ENCODE measurements at regions not wholly inside any gene's neighbourhood (a gene's known extent, or its start where the extent isn't known, plus 50 kb on each side); places are given as distances from the start of the nearest gene placed in this dataset.

DNA sequence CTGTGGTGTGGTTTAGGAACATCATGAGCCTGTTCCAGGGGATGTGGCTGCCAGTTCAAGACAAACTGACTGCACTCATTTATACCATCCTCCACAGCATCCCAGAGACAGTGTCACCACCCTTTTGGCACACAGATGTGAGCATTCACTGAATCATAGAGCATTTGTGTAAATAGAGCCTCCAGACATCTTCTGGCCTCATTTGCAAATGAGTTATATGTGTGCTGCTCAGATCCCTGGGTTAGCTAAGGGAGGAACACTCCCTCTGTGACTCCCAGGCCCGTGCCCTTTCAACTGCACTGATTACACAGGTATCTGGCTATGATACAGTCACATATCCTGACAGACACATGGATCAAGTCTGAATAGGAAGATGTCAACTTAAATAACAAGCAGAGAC, 351.5 kb upstream of the PLD5 start:
- H3K27me3 Mint-ChIP-seq (ENCODE audit: low read depth in 3 of 3): no peaks in the 10 kb centered on the region
- Histone ChIP-seq H3K27ac (ENCODE audit: low read depth in 1 of 2, low read length in 2 of 2) (no peak overlapping the region), H4K20me1 (ENCODE audit: insufficient read depth, low read length) (no peaks in the 10 kb centered on the region), H3K36me3 (replicated peaks in 1 of 2; ENCODE audit: control insufficient read depth in 1 of 2, insufficient read depth in 2 of 2, low read length in 2 of 2) (no peaks in the 10 kb centered on the region), H2AFZ (ENCODE audit: insufficient read depth, low read depth, low read length, poor library complexity, severe bottlenecking) (no peak overlapping the region), H3K4me3 (replicated peaks in 1 of 3; ENCODE audit: low read depth in 2 of 3, low read length in 3 of 3) (no peak overlapping the region), H3K9ac (ENCODE audit: insufficient read depth, low read length, poor library complexity, severe bottlenecking) (no peak overlapping the region), H3K27me3 (ENCODE audit: control insufficient read depth in 2 of 2, insufficient read depth in 2 of 2, low read length in 2 of 2) (no peaks in the 10 kb centered on the region), H3K4me2 (replicated peaks; ENCODE audit: extremely low read depth, low read length, poor library complexity, severe bottlenecking) (no peak overlapping the region), H3K4me1 (ENCODE audit: control insufficient read depth in 1 of 2, insufficient read depth in 2 of 2, low read length in 2 of 2) (no peaks in the 10 kb centered on the region), H3K9me3 (replicated peaks in 1 of 2; ENCODE audit: control insufficient read depth in 1 of 2, insufficient read depth in 1 of 2, low read length in 2 of 2) (no peaks in the 10 kb centered on the region), H3K79me2 (ENCODE audit: insufficient read depth, low read length) (no peaks in the 10 kb centered on the region)
- WGBS (ENCODE audit: insufficient coverage): 80% methylated on average over 1 of the region's 1 CpG
- H3K36me3 Mint-ChIP-seq: no peaks in the 10 kb centered on the region
- H3K9me3 Mint-ChIP-seq: peaks cover 0 to 1% (median 0%) of the 10 kb centered on the region in 7 donors
- no peak overlapping the region for H3K27ac Mint-ChIP-seq
- TF ChIP-seq, protein P1, sequence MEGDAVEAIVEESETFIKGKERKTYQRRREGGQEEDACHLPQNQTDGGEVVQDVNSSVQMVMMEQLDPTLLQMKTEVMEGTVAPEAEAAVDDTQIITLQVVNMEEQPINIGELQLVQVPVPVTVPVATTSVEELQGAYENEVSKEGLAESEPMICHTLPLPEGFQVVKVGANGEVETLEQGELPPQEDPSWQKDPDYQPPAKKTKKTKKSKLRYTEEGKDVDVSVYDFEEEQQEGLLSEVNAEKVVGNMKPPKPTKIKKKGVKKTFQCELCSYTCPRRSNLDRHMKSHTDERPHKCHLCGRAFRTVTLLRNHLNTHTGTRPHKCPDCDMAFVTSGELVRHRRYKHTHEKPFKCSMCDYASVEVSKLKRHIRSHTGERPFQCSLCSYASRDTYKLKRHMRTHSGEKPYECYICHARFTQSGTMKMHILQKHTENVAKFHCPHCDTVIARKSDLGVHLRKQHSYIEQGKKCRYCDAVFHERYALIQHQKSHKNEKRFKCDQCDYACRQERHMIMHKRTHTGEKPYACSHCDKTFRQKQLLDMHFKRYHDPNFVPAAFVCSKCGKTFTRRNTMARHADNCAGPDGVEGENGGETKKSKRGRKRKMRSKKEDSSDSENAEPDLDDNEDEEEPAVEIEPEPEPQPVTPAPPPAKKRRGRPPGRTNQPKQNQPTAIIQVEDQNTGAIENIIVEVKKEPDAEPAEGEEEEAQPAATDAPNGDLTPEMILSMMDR (IDR thresholded peaks at IDR 0.05): no peak
- no peak overlapping the region for H3K4me3 Mint-ChIP-seq
- intact Hi-C loops (cut with micrococcal nuclease): no loop called here
- no peaks in the 10 kb centered on the region for H3K4me1 Mint-ChIP-seq
- DNase-seq: no peak

DNA sequence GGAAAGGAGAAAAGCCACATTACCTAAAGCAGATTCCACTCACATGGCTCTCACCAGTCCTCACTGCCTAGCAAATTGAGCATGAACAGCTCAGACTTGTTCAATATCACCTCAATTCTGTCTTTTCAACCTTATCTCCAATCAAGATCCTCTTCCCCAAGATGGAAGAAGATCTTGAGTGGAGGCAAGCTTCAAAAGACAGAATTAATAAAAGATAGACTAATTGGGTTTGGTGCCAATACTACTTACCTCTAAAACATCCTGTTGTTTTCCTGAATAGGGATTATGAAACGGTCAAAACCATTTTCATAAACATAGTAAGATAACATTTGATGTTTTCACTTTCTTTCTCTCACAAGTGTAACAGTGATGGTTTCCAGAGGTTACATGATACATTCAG, 349.2 kb upstream of the PLD5 start:
- Mint-ChIP-seq H3K27ac (no peak overlapping the region), H3K9me3 (peaks cover 0 to 5% (median 0%) of the 10 kb centered on the region in 7 donors), H3K4me1 (no peaks in the 10 kb centered on the region), H3K36me3 (no peaks in the 10 kb centered on the region), H3K27me3 (ENCODE audit: low read depth in 3 of 3) (no peaks in the 10 kb centered on the region), H3K4me3 (no peak overlapping the region)
- H3K4me2 ChIP-seq (replicated peaks; ENCODE audit: extremely low read depth, low read length, poor library complexity, severe bottlenecking): no peak overlapping the region
- no peaks in the 10 kb centered on the region for H3K27me3 ChIP-seq (ENCODE audit: control insufficient read depth in 2 of 2, insufficient read depth in 2 of 2, low read length in 2 of 2)
- TF ChIP-seq, protein P1 (IDR thresholded peaks at IDR 0.05): no peak
- no peak for DNase-seq
- no peaks in the 10 kb centered on the region for H3K36me3 ChIP-seq (replicated peaks in 1 of 2; ENCODE audit: control insufficient read depth in 1 of 2, insufficient read depth in 2 of 2, low read length in 2 of 2)
- no peak overlapping the region for H3K4me3 ChIP-seq (replicated peaks in 1 of 3; ENCODE audit: low read depth in 2 of 3, low read length in 3 of 3)
- H3K4me1 ChIP-seq (ENCODE audit: control insufficient read depth in 1 of 2, insufficient read depth in 2 of 2, low read length in 2 of 2): no peaks in the 10 kb centered on the region
- WGBS (ENCODE audit: insufficient coverage): no CpG with 5 or more reads among the region's 1 CpG
- no peak overlapping the region for H3K9ac ChIP-seq (ENCODE audit: insufficient read depth, low read length, poor library complexity, severe bottlenecking)
- H4K20me1 ChIP-seq (ENCODE audit: insufficient read depth, low read length): no peaks in the 10 kb centered on the region
- H2AFZ ChIP-seq (ENCODE audit: insufficient read depth, low read depth, low read length, poor library complexity, severe bottlenecking): no peak overlapping the region
- intact Hi-C loops (cut with micrococcal nuclease): no loop called here
- no peak overlapping the region for H3K27ac ChIP-seq (ENCODE audit: low read depth in 1 of 2, low read length in 2 of 2)
- H3K79me2 ChIP-seq (ENCODE audit: insufficient read depth, low read length): no peaks in the 10 kb centered on the region
- H3K9me3 ChIP-seq (replicated peaks in 1 of 2; ENCODE audit: control insufficient read depth in 1 of 2, insufficient read depth in 1 of 2, low read length in 2 of 2): no peaks in the 10 kb centered on the region

All from CD14-positive monocyte (primary cell).